ENCODE measurements at regions not wholly inside any gene's neighbourhood (a gene's known extent, or its start where the extent isn't known, plus 50 kb on each side); places are given as distances from the start of the nearest gene placed in this dataset.

- TF ChIP-seq CTCF (IDR thresholded peaks at IDR 0.05) = no peak
- no peak for TF ChIP-seq POLR2A (IDR thresholded peaks at IDR 0.05)
Measured at GRCh38 chr9:28923351-28923750, 1350.1 kb upstream of the C9orf72 start.

All from testis (tissue), 2 donors.